ENCODE measurements at regions not wholly inside any gene's neighbourhood (a gene's known extent, or its start where the extent isn't known, plus 50 kb on each side); places are given as distances from the start of the nearest gene placed in this dataset.

- no peak for DNase-seq (ENCODE audit: low spot score in 2 of 2)
- intact Hi-C loops (cut with DNase I; ENCODE audit: low total_unique reads): no loop called here
- H3K4me3 ChIP-seq (ENCODE audit: low read depth, poor library complexity, severe bottlenecking): no peak overlapping the region
- WGBS, 2 donors: 84 to 85% methylated on average over 4 to 5 of the region's 5 CpGs
- TF ChIP-seq POLR2A (IDR thresholded peaks at IDR 0.05) (no peak), CTCF (IDR thresholded peaks at IDR 0.05) (no peak)
Measured at GRCh38 chr11:34738237-34738636, 117.3 kb downstream of the EHF start.

GRCh38 chr11:34732831-34733230 is 111.9 kb downstream of the EHF start:
- intact Hi-C loops (cut with DNase I; ENCODE audit: low total_unique reads): no loop called here
- H3K4me3 ChIP-seq (ENCODE audit: low read depth, poor library complexity, severe bottlenecking): no peak overlapping the region
- WGBS, 2 donors: 37 to 57% methylated on average over 1 of the region's 1 CpG
- TF ChIP-seq CTCF (IDR thresholded peaks at IDR 0.05) (no peak), POLR2A (IDR thresholded peaks at IDR 0.05) (no peak)
- DNase-seq (ENCODE audit: low spot score in 2 of 2): no peak

- no peak overlapping the region for H3K4me3 ChIP-seq (ENCODE audit: low read depth, poor library complexity, severe bottlenecking)
- no peak for DNase-seq (ENCODE audit: low spot score in 2 of 2)
- WGBS, 2 donors: 43 to 69% methylated on average over 3 of the region's 3 CpGs
- TF ChIP-seq CTCF (IDR thresholded peaks at IDR 0.05) (no peak), POLR2A (IDR thresholded peaks at IDR 0.05) (no peak)
- intact Hi-C loops (cut with DNase I; ENCODE audit: low total_unique reads): no loop called here
Measured at GRCh38 chr11:34731603-34732002, 110.7 kb downstream of the EHF start.

GRCh38 chr11:34730544-34731295 is 109.8 kb downstream of the EHF start:
- intact Hi-C loops (cut with DNase I; ENCODE audit: low total_unique reads): no loop called here
- no peak for TF ChIP-seq POLR2A (IDR thresholded peaks at IDR 0.05)
- TF ChIP-seq CTCF (IDR thresholded peaks at IDR 0.05): no peak
- H3K4me3 ChIP-seq (ENCODE audit: low read depth, poor library complexity, severe bottlenecking): no peak overlapping the region
- WGBS, 2 donors: 61 to 74% methylated on average over 3 of the region's 3 CpGs
- DNase-seq (ENCODE audit: low spot score in 2 of 2): no peak

GRCh38 chr11:34728609-34729008 is 107.7 kb downstream of the EHF start:
- DNase-seq (ENCODE audit: low spot score in 2 of 2): no peak
- no peak overlapping the region for H3K4me3 ChIP-seq (ENCODE audit: low read depth, poor library complexity, severe bottlenecking)
- intact Hi-C loops (cut with DNase I; ENCODE audit: low total_unique reads): no loop called here
- TF ChIP-seq POLR2A (IDR thresholded peaks at IDR 0.05) (no peak), CTCF (IDR thresholded peaks at IDR 0.05) (no peak)

GRCh38 chr11:34727228-34727737 is 106.4 kb downstream of the EHF start:
- H3K4me3 ChIP-seq (ENCODE audit: low read depth, poor library complexity, severe bottlenecking): no peak overlapping the region
- intact Hi-C loops (cut with DNase I; ENCODE audit: low total_unique reads): no loop called here
- no peak for DNase-seq (ENCODE audit: low spot score in 2 of 2)
- WGBS, 2 donors: 83 to 84% methylated on average over 1 of the region's 1 CpG
- no peak for TF ChIP-seq POLR2A (IDR thresholded peaks at IDR 0.05)
- no peak for TF ChIP-seq CTCF (IDR thresholded peaks at IDR 0.05)
